KBM-7 (cell line): ENCODE measurements at regions not wholly inside any gene's neighbourhood (a gene's known extent, or its start where the extent isn't known, plus 50 kb on each side); places are given as distances from the start of the nearest gene placed in this dataset.
"Not testable (repeated sequence)": the region's sequence is repeated elsewhere in the genome, so short reads cannot be mapped to it uniquely, and the experiment has no call there.

ENCODE experiments used
- DNase-seq: peaks from one replicate; pipeline ENCODE4 v3.0.0-alpha.2; 2015
- in situ Hi-C: fragments of 300-500 bp; cut with MboI; formaldehyde crosslinking; loops from 2 replicates; pipeline ENCODE4 v1.14.3; 2020; ENCODE audit warnings: low sequenced_read_pairs, low pct_unique_long_range_greater_than_20kb, mixed read lengths

DNA sequence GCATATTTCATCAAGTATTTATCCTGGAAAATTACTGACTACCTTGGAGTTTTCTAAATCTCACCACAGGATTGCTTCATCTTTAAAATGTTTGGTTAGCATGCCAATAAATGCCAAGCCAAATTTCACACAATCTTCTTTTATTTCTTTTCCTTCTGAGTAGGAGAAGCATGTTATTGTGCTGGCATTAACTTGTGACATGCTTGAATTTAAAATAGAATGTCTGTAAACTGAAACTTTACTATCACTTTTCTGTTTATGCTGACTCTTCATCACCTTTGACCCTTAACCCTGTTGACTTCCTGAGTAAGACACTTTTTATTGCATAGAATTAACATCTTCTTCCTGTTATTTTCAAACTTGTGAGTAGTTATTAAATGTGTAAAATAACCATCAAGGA, 56.2 kb upstream of the LRRTM4 start:
- in situ Hi-C loops, result no loop called here
- DNase-seq, result no peak

DNA sequence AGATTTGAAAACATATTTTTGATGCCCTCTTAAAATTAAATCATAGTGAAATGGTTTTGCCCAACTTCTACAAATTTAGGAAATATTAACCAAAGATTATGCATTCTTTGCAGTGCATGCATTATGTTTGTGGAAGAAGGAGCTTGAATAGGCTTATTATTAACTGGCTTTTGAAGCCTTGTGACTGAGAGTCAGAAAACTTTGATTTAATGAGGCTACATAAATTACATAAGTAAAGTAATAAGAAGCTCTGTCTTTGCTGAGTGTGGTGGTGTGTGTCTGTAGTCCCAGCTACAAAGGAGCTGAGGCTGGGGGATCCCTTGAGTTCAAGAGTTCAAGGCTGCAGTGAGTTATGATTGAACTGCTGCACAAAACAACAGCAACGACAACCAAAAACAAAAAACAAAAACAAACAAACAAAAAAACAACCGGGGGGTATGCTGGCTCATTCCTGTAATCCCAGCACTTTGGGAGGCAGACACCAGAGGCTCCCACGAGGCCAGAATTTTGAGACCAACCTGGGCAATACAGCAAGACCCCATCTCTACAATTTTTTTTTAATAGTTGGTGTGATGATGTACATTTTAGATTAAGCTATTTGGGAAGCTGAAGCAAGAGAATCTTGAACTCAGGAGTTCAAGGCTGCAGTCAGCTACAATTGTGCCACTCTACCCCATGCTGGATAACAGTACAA, 57.0 kb upstream of the LRRTM4 start:
- in situ Hi-C loops, result no loop called here
- DNase-seq, result no peak

DNA sequence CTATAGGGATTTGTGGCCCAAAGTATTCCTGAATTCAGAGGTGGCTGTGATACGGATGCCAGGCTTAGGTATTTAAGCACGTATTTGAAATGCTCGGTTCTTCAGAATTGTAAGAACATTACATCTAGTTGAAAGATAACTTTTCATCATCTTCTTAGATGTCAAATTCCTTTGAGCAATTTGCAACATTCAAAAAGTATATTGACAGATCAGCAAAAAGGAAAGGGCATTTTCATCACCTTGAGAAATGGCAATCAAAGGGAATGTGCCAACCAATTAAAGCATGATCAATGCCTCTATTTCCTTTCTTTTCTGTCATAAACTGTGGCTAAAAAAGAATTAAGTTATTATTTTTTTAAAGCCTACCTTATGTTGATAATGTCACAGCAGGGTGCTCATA, 66.3 kb upstream of the LRRTM4 start:
- in situ Hi-C loops, result no loop called here
- no peak for DNase-seq

DNA sequence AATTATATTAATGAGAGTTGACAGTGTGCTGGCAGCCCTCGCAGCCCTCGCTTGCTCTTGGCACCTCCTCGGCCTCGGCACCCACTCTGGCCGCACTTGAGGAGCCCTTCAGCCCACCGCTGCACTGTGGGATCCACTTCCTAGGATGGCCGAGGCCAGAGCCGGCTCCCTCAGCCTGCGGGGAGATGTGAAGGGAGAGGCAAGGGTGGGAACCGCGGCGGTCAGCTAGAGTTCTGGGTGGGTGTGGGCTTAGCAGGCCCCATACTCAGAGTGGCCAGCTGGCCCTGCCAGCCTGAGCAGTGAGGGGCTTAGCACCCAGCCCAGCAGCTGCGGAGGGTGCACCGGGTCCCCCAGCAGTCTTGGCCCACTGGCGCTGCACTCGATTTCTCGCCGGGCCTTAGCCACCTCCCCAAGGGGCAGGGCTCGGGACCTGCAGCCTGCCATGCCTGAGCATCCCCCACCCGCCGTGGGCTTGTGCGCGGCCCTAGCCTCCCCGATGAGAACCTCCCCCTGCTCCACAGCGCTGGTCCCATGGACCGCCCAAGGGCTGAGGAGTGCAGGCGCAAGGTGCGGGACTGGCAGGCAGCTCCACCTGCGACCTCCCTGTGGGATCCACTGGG, 68.2 kb upstream of the LRRTM4 start:
- in situ Hi-C loops, result no loop called here
- no peak for DNase-seq

DNA sequence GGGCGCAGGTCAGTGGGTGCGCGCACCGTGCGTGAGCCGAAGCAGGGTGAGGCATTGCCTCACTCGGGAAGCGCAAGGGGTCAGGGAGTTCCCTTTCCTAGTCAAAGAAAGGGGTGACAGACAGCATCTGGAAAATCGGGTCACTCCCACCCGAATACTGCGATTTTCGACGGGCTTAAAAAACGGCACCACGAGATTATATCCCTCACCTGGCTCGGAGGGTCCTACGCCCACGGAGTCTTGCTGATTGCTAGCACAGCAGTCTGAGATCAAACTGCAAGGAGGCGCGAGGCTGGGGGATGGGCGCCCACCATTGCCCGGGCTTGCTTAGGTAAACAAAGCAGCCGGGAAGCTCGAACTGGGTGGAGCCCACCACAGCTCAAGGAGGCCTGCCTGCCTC, 70.8 kb upstream of the LRRTM4 start:
- in situ Hi-C loops, DNase-seq: not testable (repeated sequence)

DNA sequence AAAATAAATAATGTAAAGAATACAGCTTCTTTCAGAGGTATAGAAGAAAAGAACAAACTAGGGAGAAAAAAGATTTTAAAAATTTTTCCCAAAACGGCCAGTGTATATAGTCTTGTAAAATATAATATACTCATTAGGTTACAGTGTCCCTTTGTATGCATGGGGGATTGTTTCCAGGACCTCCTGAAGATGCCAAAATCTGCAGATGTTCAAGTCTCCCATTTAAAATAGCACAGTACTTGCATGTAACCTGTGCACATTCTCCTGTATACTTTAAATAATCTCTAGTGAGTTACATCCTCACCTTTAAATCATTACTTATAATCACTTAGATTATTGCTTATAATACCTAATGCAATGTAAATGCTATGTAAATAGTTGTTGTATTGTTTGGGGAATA, 80.6 kb upstream of the LRRTM4 start:
- no peak for DNase-seq
- in situ Hi-C loops, result no loop called here

DNA sequence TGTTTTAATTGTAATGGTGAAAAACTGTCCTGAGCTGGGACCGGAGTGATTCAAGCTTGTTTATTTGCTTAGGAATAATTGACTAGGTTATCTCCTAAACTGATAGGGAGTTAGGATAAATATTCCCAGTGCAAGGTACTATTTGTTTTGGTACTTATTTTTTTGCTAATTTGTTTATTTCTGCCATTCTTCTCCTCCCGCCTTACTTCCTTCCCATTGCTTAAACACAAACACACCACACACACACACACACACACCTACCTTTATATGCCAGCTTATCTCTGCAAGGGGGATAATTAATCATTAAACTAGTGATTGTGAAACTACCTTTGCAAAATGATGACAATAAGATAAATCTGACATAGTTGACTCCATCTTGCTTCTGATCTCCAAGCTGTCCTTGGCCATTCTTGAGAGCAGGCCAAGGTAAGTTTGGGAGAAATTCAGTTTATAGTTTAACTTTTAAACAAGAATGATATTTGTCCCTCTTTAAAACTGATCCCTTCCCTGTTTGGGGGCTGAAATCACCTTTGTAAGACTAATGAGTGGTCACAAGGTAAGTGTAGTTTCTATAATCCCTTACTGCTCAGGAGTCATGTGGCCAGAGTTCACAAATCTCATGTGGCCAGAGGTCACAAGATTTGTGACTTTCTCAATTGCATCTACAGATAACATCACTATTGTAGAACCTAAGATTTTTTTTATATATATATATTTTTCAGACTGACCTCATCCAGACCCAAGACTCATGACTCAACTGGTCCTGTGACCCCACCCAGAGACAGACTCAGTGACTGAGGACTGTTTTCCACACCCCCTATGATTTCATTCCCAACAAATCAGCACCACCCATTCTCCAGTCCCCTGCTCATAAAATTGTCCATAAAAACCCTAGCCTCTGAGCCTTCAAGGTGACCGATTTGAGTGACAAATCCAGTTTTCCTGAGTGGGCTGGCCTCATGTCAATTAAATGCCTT, 83.1 kb upstream of the LRRTM4 start:
- DNase-seq, result no peak
- in situ Hi-C loops, result no loop called here

DNA sequence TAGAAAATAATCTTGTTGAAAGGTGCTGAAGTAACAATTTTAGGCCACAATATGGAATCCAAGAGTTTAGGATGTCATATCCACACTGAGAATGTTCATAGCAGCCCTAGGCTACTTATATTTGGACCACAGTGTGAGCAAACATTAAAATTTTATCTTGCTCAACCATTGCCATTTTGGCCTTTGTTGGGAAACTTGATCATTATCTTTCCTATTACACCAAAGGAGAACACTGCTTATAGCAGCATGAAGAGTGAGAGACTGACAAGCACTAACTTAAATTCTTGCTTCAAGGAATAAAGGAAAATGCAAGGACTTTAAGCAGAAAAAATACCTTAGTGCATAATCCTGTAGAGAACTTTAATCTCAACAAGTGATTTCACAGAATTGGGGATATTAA, 86.3 kb upstream of the LRRTM4 start:
- DNase-seq, result no peak
- in situ Hi-C loops, result no loop called here

DNA sequence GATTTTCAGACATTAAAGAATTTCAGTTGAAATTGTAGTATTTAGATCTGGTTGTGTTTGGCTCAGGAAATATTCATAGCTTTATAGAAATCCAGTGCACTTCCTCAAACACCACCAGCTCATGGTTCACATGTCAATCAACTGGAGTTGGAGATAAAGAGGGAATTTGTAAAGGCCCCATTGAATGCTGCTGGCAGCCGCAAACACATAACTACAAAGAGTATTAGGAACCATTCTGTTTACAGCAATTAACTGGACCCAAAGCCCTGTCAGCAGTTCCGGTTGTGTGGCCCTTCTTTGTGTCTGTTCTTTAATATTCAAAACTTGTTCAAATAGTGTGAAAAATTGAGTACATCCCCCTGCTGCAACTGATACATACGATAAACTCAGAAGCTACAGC, 107.4 kb upstream of the LRRTM4 start:
- DNase-seq, result no peak
- in situ Hi-C loops, result no loop called here

DNA sequence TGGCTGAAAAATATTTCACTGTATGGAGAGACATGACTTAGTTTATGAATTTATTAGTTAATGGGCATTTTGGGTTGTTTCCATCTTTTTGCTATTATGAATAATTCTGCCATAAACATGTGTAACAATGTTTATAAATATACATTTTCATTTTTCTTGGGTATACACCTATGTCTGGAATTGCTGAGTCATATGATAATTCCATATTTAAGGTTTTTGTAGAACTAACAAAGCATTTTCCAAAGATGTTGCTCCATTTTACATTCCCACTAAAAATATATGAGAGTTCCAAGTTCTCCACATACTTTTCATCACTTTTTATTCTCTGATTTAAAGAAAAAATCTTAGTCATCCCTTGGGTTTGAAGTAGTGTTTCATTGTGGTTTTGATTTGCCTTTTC, 108.8 kb upstream of the LRRTM4 start:
- in situ Hi-C loops, result no loop called here
- DNase-seq, result no peak

DNA sequence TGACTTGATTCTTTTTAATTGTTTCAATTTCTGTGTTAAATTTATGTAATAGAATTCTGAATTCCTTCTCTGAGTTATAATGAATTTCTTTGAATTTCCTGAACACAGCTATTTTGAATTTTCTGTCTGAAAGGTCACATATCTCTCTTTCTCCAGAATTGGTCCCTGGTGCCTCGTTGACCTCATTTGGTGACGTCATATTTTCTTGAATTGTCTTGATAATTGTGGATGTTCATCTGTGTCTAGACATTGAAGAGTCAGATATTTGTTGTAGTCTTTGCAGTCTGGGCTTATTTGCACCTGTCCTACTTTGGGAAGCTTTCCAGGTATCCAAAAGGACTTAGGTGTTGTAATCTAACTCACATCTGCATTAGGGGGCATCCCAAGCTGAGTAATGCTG, 111.4 kb upstream of the LRRTM4 start:
- DNase-seq, result no peak
- in situ Hi-C loops, result no loop called here

DNA sequence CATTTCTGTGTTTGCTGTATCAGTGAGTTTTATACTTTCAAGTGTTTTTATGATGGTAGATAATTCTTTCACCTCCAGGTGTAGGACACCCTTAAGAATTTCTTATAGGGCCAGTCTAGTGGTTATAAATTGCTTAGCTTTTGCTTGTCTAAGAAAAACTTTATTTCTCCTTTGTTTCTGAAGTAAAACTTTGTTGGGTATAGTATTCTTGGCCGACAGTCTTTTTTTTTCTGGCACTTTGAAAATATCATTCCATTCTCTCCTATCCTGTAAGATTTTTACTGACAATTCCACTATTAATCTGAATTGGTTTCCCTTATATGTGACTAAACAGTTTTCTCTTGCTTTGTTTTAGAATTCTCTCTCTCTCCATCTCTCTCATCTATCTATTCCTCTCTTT, 118.7 kb upstream of the LRRTM4 start:
- DNase-seq, result no peak
- in situ Hi-C loops, result no loop called here

DNA sequence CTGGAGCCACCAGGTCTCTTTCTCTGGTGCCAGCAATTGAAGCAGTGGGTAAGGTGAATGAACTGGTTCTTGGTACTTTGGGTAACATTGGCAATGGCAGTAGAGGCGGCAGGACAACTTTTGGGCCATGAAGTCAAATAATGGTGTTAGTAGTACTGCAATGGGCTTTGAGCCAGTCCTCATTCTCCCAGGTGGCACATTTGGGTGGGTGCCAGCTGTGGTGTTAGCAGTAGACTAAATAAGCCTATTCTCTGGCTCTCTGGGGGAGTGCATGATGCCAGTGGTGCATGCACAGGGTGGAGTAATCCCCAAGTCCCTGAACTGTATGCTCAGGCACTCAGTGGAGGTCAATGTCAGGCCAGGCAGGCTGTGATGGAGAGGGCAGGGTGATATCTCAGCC, 120.2 kb upstream of the LRRTM4 start:
- in situ Hi-C loops, result no loop called here
- no peak for DNase-seq

DNA sequence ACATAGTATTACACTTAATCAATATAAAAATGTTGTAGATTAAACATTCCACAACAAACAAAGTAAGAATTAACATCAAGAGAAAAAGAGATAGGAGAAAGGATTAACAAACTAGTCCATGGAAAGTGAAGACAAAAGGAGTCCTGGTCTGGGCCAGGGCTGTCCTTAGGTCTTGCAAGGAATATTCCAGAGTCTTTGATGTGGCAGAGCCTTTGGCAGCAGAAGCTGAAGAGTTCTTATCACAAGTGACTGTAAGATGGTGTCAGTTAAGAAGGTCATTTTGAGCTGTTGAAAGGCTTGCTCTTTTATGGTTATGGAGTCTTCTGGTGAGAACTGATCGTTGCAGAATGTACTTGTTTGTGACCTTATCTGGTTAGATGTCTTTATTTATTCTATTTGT, 127.7 kb upstream of the LRRTM4 start:
- in situ Hi-C loops, result no loop called here
- no peak for DNase-seq

DNA sequence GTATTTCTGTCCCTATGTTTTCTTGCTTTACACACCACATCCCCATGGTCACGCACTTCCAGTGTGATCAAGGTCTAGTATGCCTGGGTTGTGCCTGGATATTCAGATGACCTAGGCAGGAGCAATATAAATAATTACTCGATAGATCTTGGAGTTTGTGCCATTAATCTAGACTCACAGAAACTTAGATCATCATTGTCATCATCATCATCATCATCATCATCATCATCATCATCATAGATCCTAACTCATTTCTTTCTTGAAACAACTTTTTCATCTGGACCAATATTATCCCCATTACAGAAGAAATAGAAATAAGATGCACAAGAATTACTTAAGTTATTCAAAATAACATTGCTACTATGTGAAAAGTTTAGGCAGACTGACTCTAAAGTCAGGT, 130.3 kb upstream of the LRRTM4 start:
- DNase-seq, result no peak
- in situ Hi-C loops, result no loop called here

DNA sequence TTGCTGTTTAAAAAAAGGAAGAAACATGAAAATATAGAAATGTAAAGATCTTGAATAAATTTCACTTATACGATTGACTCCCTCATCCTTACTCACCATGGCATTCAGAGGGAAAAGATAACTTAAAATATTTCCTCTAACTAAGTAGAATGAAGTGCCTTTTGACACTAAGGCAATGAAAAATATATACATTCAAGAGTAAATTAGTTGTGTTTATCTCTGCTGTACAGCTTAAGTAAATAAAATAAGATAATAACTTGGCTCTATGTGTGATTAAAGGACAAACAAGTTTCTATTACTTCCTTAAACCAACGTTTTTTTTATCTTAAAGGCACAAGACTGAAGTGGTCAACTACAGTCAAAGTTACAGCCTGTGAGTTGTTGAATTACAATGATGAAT, 142.3 kb upstream of the LRRTM4 start:
- DNase-seq, result no peak
- in situ Hi-C loops, result no loop called here

DNA sequence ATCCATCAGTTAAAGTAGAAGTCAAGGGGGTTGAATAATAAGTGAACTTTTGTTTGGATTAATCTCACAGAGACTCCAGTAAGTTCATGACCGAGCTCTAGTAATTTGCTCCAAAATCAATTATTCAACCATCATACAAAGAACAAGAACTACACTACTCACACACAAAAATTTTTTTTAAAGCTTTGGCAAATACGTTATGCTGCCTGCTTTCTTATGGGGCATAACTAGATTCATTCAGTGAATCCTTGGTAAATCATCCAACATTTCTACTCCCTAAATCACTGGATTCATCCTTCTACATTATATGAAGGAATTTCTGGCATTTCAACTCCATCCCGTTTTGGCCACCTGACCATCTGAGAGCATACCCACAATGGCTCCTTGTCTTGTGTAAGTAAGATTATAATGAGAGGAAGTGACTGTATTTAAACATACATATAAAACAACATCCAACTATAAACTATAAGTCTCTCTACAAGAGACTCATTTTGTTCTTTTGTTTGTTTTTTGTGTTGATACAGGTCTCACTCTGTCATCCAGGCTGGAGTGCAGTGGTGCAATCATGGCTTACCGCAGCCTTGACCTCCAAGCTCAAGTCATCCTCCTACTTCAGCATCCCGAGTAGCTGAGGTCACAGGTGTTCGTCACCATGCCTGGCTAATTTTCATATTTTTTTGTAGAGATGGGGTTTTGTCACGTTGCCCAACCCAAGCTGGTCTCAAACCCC, 144.2 kb upstream of the LRRTM4 start:
- no peak for DNase-seq
- in situ Hi-C loops, result no loop called here

DNA sequence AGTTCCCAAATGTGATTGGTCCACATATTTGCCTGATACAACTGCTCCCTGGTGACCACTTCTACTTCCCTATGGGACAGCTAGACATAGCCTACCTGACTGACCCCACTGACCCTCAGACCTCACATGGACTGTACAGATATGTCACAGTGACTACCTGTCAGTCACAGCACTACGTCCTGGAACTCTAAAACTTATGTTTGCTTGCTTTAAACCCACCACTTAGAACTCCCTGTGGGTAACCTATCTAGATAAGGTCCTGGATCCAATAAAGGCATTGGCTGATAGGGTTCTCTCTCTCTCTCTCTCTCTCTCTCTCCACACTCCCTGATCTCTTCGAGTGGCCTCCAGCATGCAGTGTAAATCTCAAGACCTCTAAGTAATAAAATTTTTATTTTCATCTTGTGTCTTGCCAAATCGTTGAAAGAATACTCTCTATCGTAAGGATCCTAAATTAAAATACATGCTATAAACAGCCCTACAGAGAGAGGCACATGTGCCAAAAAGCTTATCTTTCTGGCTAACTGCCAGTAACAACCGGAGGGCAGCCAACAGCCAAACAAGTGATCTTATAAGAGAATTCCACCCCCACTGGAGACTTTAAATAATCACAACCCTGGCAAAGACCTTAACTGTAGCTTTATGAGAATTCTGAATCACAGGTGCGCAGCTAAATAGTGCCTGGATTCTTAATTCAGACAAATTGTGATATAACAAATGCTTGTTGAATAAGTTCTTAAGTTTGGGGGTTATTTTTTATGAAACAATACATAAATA, 162.6 kb upstream of the LRRTM4 start:
- DNase-seq, in situ Hi-C loops: not testable (repeated sequence)

DNA sequence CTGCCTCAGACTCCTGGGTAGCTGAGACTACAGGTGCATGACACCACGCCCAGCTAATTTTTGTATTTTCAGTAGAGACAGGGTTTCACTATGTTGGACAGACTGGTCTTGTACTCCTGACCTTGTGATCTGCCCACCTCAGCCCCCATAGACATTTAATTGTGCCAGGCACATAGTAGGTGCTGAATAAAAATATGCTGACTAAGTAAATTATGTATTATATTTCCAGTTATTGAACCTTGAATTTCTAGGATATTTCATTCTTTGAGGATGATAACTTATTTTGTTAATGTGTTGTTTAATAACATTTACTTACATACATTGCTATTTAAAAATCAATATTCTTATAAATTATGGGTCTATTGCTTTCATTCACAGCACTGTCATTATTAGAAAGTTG, 190.4 kb upstream of the LRRTM4 start:
- in situ Hi-C loops, result no loop called here
- DNase-seq, result no peak
